AG04449 (cell line): ENCODE measurements at regions not wholly inside any gene's neighbourhood (a gene's known extent, or its start where the extent isn't known, plus 50 kb on each side); places are given as distances from the start of the nearest gene placed in this dataset.

ENCODE experiments used
- CTCF ChIA-PET: fragments of 350-600 bp; formaldehyde crosslinking; extraction: SDS; loops from one replicate; lab custom pipeline; 2021; ENCODE audit warnings: antibody characterized with exemption; lab: Yijun Ruan, JAX
- POLR2A ChIA-PET: fragments of 400-600, 350-600 bp; formaldehyde crosslinking; extraction: SDS; loops from one replicate; lab custom pipeline; 2020; ENCODE audit warnings: antibody characterized with exemption, inconsistent platforms; lab: Yijun Ruan, JAX
- DNase-seq: peaks from one replicate; pipeline ENCODE4 v3.0.0-alpha.2; 2010; ENCODE audit warnings: low read depth, low spot score
- H3K4me3 ChIP-seq: 2 replicates; pipeline ENCODE4 v1.5.1; 2011; ENCODE audit warnings: low read depth, mild to moderate bottlenecking, control low read depth, low read length
- CTCF ChIP-seq: IDR thresholded peaks from one replicate; pipeline ENCODE4 v1.5.1; 2011; ENCODE audit warnings: mild to moderate bottlenecking, moderate library complexity, low read length, control low read depth, inconsistent platforms; ENCODE audit not compliant: insufficient read depth; ENCODE audit errors: missing control alignments

DNA sequence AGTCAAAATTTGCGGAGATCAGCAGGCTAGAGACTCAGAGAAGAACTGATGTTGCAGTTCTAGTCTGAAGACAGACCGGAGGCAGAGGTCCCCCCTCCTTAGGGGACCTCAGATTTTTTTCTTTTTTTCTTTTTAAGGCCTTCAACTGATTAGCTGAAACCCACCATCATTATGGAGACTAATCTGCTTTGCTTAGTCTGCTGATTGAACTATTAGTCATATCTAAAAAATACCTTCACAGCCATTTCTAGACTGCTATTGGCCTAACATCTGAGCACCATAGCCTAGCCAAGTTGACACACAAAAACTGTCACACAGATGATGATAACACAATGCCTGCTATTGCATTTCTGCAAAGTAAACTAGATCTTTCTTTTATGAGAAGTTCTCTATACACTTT is 141.1 kb upstream of the TNFAIP3 start:
- CTCF ChIA-PET, result interaction anchor here (0.6 to 2.4 kb wide), 8 partner anchors 9 to 221 kb away, joined by 3 to 10 read pairs (median 4); no protein-coding TSS in a partner anchor
- POLR2A ChIA-PET, result interaction anchor here (0.5 kb wide), 1 partner anchor 167 kb away, joined by 4 read pairs; no protein-coding TSS in a partner anchor
- TF ChIP-seq CTCF, result no peak
- H3K4me3 ChIP-seq, result no peak overlapping the region
- no peak for DNase-seq

DNA sequence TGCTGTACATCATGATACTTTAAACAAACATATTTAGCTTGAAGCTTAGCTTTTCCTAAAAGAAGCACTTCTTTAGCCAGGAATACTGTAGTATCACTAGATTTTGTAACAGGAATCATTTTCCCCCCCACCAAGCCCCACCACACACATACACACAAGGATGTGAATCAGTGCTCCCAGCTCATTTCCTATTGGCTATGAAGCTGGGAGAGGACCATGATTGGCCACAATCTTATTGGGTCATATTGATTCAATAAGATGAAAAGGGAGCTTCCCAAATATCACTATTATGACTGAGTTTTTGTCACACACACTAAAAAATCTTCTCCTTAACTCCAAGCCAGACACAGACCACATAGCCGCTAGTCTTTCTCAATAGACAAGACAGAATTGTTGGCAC is 140.5 kb upstream of the TNFAIP3 start:
- DNase-seq, result no peak
- CTCF ChIA-PET, result interaction anchor here (0.7 to 2.4 kb wide), 8 partner anchors 13 to 220 kb away, joined by 3 to 10 read pairs (median 4); no protein-coding TSS in a partner anchor
- H3K4me3 ChIP-seq, result no peak overlapping the region
- POLR2A ChIA-PET, result interaction anchor here (0.6 kb wide), 1 partner anchor 16 kb away, joined by 3 read pairs; no protein-coding TSS in a partner anchor
- no peak for TF ChIP-seq CTCF

DNA sequence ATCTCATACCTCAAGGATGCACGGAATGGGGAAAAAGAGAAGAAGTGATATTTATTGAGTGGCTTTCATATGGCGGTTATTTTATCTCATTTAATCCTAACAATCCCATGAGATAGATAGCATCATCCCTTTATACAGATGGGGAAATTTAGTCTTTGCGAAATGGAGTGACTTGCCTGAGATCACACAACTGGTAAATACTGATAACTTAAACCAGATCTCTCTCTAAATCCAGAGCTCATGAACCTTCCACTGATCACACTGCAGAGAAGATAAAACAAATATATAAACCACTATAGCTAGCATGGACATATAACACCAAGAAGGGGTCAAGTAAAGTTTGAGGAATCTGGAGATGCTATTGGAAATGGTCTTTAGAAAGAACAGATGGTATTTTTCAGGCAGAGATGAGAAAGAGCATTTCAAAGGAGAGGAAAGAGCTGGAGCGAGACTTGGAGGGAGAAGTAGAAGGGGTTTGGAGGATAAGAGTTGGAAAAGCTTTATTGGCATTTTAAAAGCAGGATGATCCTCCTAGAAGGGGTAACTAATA is 139.8 kb upstream of the TNFAIP3 start:
- CTCF ChIA-PET, result interaction anchor here (1.0 to 1.9 kb wide), 4 partner anchors 19 to 219 kb away, joined by 3 to 10 read pairs (median 4); no protein-coding TSS in a partner anchor
- DNase-seq, result no peak
- H3K4me3 ChIP-seq, result no peak overlapping the region
- POLR2A ChIA-PET, result interaction anchor here (0.6 kb wide), 1 partner anchor 16 kb away, joined by 3 read pairs; no protein-coding TSS in a partner anchor
- no peak for TF ChIP-seq CTCF

- TF ChIP-seq CTCF, result no peak
- no peak overlapping the region for H3K4me3 ChIP-seq
- peak; percentile 63 for DNase-seq
- CTCF ChIA-PET, result interaction anchor here (0.9 to 1.2 kb wide), 3 partner anchors 24 to 138 kb away, joined by 3 to 4 read pairs (median 3); partner anchors contain the start of gene TNFAIP3
- POLR2A ChIA-PET, result interaction anchor here (0.9 kb wide), 1 partner anchor 29 kb away, joined by 3 read pairs; no protein-coding TSS in a partner anchor
Observed at GRCh38 chr6:137728386-137729349, 138.4 kb upstream of the TNFAIP3 start.

DNA sequence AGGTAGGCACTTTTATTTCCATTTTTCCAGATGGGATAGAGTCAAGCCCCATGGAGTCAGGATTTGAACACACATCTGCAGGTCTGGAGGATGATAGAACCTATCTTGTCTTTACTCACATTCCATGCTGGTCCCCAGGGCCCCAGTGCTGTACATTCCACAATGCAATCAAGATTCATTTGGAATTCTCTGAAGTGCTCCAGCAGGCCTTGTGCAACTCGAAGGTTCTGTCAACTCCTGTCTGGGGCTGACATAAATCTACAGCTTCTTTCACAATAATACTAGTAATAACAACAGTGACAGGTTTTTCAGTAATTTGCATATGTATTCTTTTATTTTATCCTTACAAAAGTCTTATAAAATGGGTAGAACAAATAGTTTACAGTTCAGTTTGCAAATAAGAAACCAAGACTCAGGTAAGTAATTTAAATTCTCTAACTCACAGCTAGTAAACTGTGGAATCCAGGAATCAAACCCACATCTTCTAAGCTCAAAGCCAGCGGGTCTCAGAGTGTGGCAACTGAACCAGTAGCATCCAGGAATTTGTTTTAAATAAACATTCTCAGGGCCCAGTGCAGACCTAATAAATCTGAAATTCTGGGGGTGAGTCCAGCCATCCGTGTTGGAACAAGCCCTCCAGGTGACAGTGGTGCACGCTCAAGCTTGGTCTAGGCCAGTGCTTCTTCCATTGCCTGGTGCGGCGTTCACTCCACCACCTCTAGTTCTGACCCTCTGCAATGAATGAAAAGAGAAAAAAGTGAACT is 137.0 kb upstream of the TNFAIP3 start:
- TF ChIP-seq CTCF, result no peak
- no peak overlapping the region for H3K4me3 ChIP-seq
- no peak for DNase-seq
- POLR2A ChIA-PET, result interaction anchor here (0.9 kb wide), 1 partner anchor 27 kb away, joined by 3 read pairs; no protein-coding TSS in a partner anchor
- CTCF ChIA-PET, result interaction anchor here (0.6 to 1.2 kb wide), 3 partner anchors 25 to 215 kb away, joined by 3 to 4 read pairs (median 3); no protein-coding TSS in a partner anchor
